H54 (cell line): ENCODE measurements at regions not wholly inside any gene's neighbourhood (a gene's known extent, or its start where the extent isn't known, plus 50 kb on each side); places are given as distances from the start of the nearest gene placed in this dataset.

Source experiments
- DNase-seq: peaks from one replicate; pipeline ENCODE4 v3.0.0; 2011; ENCODE audit warnings: low spot score, mixed read lengths; ENCODE audit not compliant: insufficient read length
- FAIRE-seq: peaks from 3 replicates; lab custom pipeline; 2011; peaks lifted over from hg19 to GRCh38; lab: Jason Lieb, UNC
- POLR2A ChIP-seq: IDR thresholded peaks from 2 replicates; pipeline ENCODE4 v1.6.1; 2011; ENCODE audit warnings: low read depth, mild to moderate bottlenecking, low read length

- FAIRE-seq (no peak), DNase-seq (no peak)
- TF ChIP-seq POLR2A, result no peak
Measured at GRCh38 chr6:169075211-169075914, 178.3 kb downstream of the THBS2 start.

- DNase-seq (no peak), FAIRE-seq (no peak)
Measured at GRCh38 chr6:169074526-169074925, 179.1 kb downstream of the THBS2 start.

GRCh38 chr6:169073311-169073710, 180.3 kb downstream of the THBS2 start:
- FAIRE-seq, result no peak
- no peak for TF ChIP-seq POLR2A
- no peak for DNase-seq

More at GRCh38 chr6:169074526-169074925, 179.1 kb downstream of the THBS2 start:
- no peak for TF ChIP-seq POLR2A

GRCh38 chr6:169072127-169073042, 181.3 kb downstream of the THBS2 start:
- FAIRE-seq, result no peak
- no peak for DNase-seq
- no peak for TF ChIP-seq POLR2A

GRCh38 chr6:169071394-169071793, 182.3 kb downstream of the THBS2 start:
- no peak for DNase-seq
- FAIRE-seq, result no peak
- no peak for TF ChIP-seq POLR2A

GRCh38 chr6:169070506-169071176, 183.0 kb downstream of the THBS2 start:
- DNase-seq, result peak; percentile 74

GRCh38 chr6:169069356-169069755, 184.3 kb downstream of the THBS2 start:
- TF ChIP-seq POLR2A, result no peak
- DNase-seq (no peak), FAIRE-seq (no peak)

More at GRCh38 chr6:169070506-169071176, 183.0 kb downstream of the THBS2 start:
- TF ChIP-seq POLR2A, result no peak
- FAIRE-seq, result peak; percentile 43

- DNase-seq (no peak), FAIRE-seq (no peak)
- no peak for TF ChIP-seq POLR2A
Measured at GRCh38 chr6:169064194-169064593, 189.5 kb downstream of the THBS2 start.

- no peak for TF ChIP-seq POLR2A
- FAIRE-seq, result no peak
- no peak for DNase-seq
Measured at GRCh38 chr6:169062272-169062671, 191.4 kb downstream of the THBS2 start.

- no peak for FAIRE-seq
- no peak for TF ChIP-seq POLR2A
Measured at GRCh38 chr6:169058634-169059033, 195.0 kb downstream of the THBS2 start.

GRCh38 chr6:169052462-169052861, 201.2 kb downstream of the THBS2 start:
- no peak for DNase-seq
- FAIRE-seq, result no peak
- TF ChIP-seq POLR2A, result no peak

More at GRCh38 chr6:169058634-169059033, 195.0 kb downstream of the THBS2 start:
- DNase-seq, result no peak

GRCh38 chr6:169051371-169051770, 202.3 kb downstream of the THBS2 start:
- DNase-seq, result no peak
- no peak for FAIRE-seq
- no peak for TF ChIP-seq POLR2A

GRCh38 chr6:169048865-169049205, 204.8 kb downstream of the THBS2 start:
- DNase-seq (no peak), FAIRE-seq (no peak)
- no peak for TF ChIP-seq POLR2A
